ENCODE measurements at regions not wholly inside any gene's neighbourhood (a gene's known extent, or its start where the extent isn't known, plus 50 kb on each side); places are given as distances from the start of the nearest gene placed in this dataset.

DNA sequence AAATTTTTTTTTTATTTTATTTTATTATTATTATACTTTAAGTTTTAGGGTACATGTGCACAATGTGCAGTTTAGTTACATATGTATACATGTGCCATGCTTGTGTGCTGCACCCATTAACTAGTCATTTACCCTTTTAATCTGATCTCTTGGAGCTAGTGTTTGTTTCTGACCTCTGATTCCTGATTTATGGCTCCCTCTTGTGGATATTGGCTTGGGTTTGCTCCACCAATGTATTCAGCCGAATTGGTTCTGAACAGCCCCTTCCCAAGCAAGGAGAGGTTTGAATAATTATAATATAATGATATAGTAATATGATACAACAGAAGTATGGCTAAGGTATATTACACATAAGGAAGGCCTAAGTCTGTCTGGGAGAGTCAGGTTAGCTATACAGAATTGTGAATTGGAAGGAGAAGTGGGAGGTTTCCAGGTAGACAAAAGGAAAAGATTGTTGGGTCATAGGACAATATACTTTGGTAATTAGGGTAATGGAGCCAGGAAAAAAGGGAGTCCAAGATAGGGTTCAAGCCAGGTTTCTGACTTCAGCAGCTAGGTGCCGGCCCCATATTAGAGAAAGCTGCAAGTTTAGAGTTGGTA lies 53.1 kb upstream of the HMCN1 start:
- DNase-seq, result no peak
- H3K4me1 ChIP-seq, result no peaks in the 10 kb centered on the region
- intact Hi-C loops (cut with DNase I; ENCODE audit: low total_unique reads), result no loop called here
- no peaks in the 10 kb centered on the region for H3K36me3 ChIP-seq (ENCODE audit: low read depth, missing control alignments)
- WGBS, 2 donors, result 63% methylated on average over 2 of the region's 2 CpGs
- no peaks in the 10 kb centered on the region for H3K27me3 ChIP-seq
- TF ChIP-seq, protein P1, sequence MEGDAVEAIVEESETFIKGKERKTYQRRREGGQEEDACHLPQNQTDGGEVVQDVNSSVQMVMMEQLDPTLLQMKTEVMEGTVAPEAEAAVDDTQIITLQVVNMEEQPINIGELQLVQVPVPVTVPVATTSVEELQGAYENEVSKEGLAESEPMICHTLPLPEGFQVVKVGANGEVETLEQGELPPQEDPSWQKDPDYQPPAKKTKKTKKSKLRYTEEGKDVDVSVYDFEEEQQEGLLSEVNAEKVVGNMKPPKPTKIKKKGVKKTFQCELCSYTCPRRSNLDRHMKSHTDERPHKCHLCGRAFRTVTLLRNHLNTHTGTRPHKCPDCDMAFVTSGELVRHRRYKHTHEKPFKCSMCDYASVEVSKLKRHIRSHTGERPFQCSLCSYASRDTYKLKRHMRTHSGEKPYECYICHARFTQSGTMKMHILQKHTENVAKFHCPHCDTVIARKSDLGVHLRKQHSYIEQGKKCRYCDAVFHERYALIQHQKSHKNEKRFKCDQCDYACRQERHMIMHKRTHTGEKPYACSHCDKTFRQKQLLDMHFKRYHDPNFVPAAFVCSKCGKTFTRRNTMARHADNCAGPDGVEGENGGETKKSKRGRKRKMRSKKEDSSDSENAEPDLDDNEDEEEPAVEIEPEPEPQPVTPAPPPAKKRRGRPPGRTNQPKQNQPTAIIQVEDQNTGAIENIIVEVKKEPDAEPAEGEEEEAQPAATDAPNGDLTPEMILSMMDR (IDR thresholded peaks at IDR 0.05), result peak in 2 of 3 experiments; percentile 14 to 33
- TF ChIP-seq POLR2A (IDR thresholded peaks at IDR 0.05), result no peak
- no peaks in the 10 kb centered on the region for H3K9me3 ChIP-seq
- no peak overlapping the region for H3K4me3 ChIP-seq
- H3K27ac ChIP-seq, result no peak overlapping the region

DNA sequence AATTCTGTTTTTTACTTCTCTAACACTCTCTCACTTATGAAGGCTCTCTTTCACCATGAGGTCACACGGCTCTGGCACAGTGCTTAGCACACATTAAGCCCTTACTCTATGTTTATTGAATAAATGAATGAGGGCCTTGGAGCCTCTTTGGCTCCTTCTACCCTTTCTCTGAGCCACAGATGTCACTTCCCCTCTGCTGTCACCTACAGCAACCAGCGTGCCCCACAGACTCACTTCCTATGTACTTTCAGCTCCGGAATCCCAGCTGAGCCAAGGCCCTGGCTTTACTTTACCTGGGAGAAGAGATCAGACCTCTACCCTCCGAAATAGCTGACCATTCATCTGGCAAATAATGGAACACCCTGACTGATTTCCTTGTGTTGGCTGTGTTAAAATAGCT lies 53.7 kb upstream of the HMCN1 start:
- DNase-seq, result no peak
- H3K4me1 ChIP-seq, result no peaks in the 10 kb centered on the region
- no peak overlapping the region for H3K27ac ChIP-seq
- no peaks in the 10 kb centered on the region for H3K36me3 ChIP-seq (ENCODE audit: low read depth, missing control alignments)
- intact Hi-C loops (cut with DNase I; ENCODE audit: low total_unique reads), result no loop called here
- no peak overlapping the region for H3K4me3 ChIP-seq
- no peaks in the 10 kb centered on the region for H3K9me3 ChIP-seq
- 85 to 92% methylated on average over 4 of the region's 4 CpGs for WGBS, 2 donors
- H3K27me3 ChIP-seq, result no peaks in the 10 kb centered on the region
- TF ChIP-seq, protein P1 (IDR thresholded peaks at IDR 0.05), result no peak

DNA sequence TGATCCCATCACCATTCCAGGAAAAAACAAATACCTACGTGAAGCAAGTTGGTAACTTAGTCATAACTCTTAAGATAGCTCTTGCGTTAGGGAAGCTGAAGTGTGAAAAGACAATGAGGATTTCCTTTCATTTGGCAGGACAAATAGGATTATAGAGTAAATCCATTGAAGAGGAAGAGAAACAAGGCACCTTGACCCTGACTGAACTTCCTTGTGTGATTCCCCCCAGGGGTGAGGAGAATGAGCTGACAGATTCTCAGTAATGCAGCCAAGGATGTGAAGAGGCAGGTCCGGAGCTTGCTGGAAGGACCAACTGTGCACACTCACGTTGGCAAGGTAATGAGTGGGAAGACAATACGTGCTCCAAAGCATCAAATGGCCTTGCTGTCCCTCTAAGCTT lies 55.0 kb upstream of the HMCN1 start:
- no peaks in the 10 kb centered on the region for H3K36me3 ChIP-seq (ENCODE audit: low read depth, missing control alignments)
- TF ChIP-seq, protein P1 (IDR thresholded peaks at IDR 0.05), result no peak
- TF ChIP-seq POLR2A (IDR thresholded peaks at IDR 0.05), result no peak
- H3K27me3 ChIP-seq, result no peaks in the 10 kb centered on the region
- WGBS, 2 donors, result 72 to 76% methylated on average over 5 of the region's 5 CpGs
- H3K27ac ChIP-seq, result no peak overlapping the region
- H3K4me3 ChIP-seq, result no peak overlapping the region
- DNase-seq, result no peak
- H3K9me3 ChIP-seq, result no peaks in the 10 kb centered on the region
- intact Hi-C loops (cut with DNase I; ENCODE audit: low total_unique reads), result no loop called here
- H3K4me1 ChIP-seq, result no peaks in the 10 kb centered on the region

DNA sequence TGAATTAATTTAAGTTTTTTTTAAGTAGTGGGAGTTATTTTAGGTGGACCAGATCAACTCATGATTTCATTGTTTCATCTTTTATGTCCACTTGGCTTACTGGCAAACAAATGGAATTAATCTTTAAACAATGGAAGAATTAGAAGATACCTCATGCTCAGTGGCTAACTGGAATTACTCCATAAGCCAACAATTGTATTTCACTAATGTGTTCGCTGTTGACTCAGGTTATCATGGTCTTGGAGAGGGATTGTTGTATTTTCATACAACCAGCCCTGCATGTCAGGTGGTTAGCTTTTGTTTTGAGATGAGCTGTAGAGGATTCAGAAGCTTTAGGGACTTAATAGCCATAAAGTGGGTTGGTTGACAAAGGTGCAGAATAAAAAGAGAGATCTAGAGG lies 57.2 kb upstream of the HMCN1 start:
- H3K4me1 ChIP-seq, result no peaks in the 10 kb centered on the region
- H3K27ac ChIP-seq, result no peak overlapping the region
- no peaks in the 10 kb centered on the region for H3K36me3 ChIP-seq (ENCODE audit: low read depth, missing control alignments)
- TF ChIP-seq, protein P1 (IDR thresholded peaks at IDR 0.05), result no peak
- no peak for TF ChIP-seq POLR2A (IDR thresholded peaks at IDR 0.05)
- no peak for DNase-seq
- intact Hi-C loops (cut with DNase I; ENCODE audit: low total_unique reads), result no loop called here
- no peaks in the 10 kb centered on the region for H3K9me3 ChIP-seq
- no peaks in the 10 kb centered on the region for H3K27me3 ChIP-seq
- 90 to 98% methylated on average over 1 of the region's 1 CpG for WGBS, 2 donors
- no peak overlapping the region for H3K4me3 ChIP-seq

DNA sequence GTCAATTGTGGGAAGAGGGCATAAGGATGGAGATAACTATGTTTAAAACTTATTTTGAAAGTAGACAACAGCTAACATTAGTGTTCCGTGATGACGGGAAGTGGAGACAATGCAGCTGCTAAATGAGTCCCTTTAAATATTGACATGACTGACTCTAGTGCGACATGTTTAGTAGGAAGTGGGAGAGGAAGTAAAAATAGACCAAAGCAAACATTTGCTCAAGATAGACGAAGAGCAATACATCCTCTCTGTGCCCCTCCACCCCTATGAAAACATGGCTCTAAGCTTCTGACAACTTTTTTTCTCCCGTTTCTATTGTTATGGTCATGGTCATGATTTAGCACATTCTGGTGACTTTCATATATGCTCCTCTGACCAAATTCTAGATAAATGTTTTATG lies 60.0 kb upstream of the HMCN1 start:
- TF ChIP-seq, protein P1 (IDR thresholded peaks at IDR 0.05), result no peak
- no peak for TF ChIP-seq POLR2A (IDR thresholded peaks at IDR 0.05)
- Histone ChIP-seq H3K9me3 (no peaks in the 10 kb centered on the region), H3K4me3 (no peak overlapping the region), H3K27me3 (no peaks in the 10 kb centered on the region), H3K36me3 (ENCODE audit: low read depth, missing control alignments) (no peaks in the 10 kb centered on the region), H3K27ac (no peak overlapping the region), H3K4me1 (no peaks in the 10 kb centered on the region)
- WGBS, 2 donors, result 56 to 57% methylated on average over 5 of the region's 5 CpGs
- no peak for DNase-seq
- intact Hi-C loops (cut with DNase I; ENCODE audit: low total_unique reads), result no loop called here
